ENCODE measurements at regions not wholly inside any gene's neighbourhood (a gene's known extent, or its start where the extent isn't known, plus 50 kb on each side); places are given as distances from the start of the nearest gene placed in this dataset.
"Not testable (repeated sequence)": the region's sequence is repeated elsewhere in the genome, so short reads cannot be mapped to it uniquely, and the experiment has no call there.

DNA sequence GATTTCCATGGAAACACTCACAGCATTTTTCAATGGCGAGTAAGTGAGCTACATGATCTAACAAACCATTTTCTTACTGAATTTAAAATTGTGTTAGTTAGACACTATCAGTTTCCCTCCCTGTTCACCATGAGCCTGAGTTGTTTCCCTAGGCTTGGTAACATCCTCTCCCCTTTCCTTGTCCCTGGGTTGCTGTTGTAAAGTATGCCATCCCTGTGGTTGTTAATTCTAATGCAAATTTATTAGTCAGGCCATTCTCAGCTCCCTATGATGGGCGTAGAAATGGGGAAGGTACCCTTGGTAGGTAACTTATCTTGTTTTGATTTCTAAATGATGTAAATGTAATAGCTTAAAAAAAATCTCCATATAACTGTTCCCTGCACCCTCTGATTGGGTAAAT lies 143.0 kb downstream of the SPATA31A6 start:
- TF ChIP-seq, protein P1, sequence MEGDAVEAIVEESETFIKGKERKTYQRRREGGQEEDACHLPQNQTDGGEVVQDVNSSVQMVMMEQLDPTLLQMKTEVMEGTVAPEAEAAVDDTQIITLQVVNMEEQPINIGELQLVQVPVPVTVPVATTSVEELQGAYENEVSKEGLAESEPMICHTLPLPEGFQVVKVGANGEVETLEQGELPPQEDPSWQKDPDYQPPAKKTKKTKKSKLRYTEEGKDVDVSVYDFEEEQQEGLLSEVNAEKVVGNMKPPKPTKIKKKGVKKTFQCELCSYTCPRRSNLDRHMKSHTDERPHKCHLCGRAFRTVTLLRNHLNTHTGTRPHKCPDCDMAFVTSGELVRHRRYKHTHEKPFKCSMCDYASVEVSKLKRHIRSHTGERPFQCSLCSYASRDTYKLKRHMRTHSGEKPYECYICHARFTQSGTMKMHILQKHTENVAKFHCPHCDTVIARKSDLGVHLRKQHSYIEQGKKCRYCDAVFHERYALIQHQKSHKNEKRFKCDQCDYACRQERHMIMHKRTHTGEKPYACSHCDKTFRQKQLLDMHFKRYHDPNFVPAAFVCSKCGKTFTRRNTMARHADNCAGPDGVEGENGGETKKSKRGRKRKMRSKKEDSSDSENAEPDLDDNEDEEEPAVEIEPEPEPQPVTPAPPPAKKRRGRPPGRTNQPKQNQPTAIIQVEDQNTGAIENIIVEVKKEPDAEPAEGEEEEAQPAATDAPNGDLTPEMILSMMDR (IDR thresholded peaks at IDR 0.05), result not testable (repeated sequence)
- not testable (repeated sequence) for TF ChIP-seq POLR2A, EP300 (IDR thresholded peaks at IDR 0.05)

All from stomach (tissue), 4 donors.